HEK293T (cell line): ENCODE measurements at regions not wholly inside any gene's neighbourhood (a gene's known extent, or its start where the extent isn't known, plus 50 kb on each side); places are given as distances from the start of the nearest gene placed in this dataset.

ENCODE experiments used
- ARNT ChIP-seq: fragments of 450-650 bp; IDR thresholded peaks from 2 replicates; pipeline ENCODE4 v1.6.1; 2017; ENCODE audit warnings: mild to moderate bottlenecking
- BHLHE40 ChIP-seq: fragments of 450-650 bp; IDR thresholded peaks from 2 replicates; pipeline ENCODE4 v1.6.1; 2016; ENCODE audit warnings: mild to moderate bottlenecking, moderate library complexity, borderline replicate concordance
- ELF4 ChIP-seq: fragments of 450-650 bp; IDR thresholded peaks from 2 replicates; pipeline ENCODE4 v1.6.1; 2017; ENCODE audit warnings: antibody characterized with exemption
- FOXA1 ChIP-seq: fragments of 450-650 bp; IDR thresholded peaks from 2 replicates; pipeline ENCODE4 v1.6.1; 2016; ENCODE audit warnings: mild to moderate bottlenecking
- FOXK2 ChIP-seq: fragments of 450-650 bp; IDR thresholded peaks from 2 replicates; pipeline ENCODE4 v1.6.1; 2016; ENCODE audit warnings: mild to moderate bottlenecking
- FOXM1 ChIP-seq: fragments of 450-650 bp; IDR thresholded peaks from 2 replicates; pipeline ENCODE4 v1.6.1; 2017; ENCODE audit warnings: mild to moderate bottlenecking, borderline replicate concordance
- HDGF ChIP-seq: fragments of 450-650 bp; IDR thresholded peaks from 2 replicates; pipeline ENCODE4 v1.6.1; 2017; ENCODE audit warnings: antibody characterized with exemption, borderline replicate concordance
- L3MBTL2 ChIP-seq: fragments of 450-650 bp; conservative IDR thresholded peaks from 2 replicates; pipeline ENCODE4 v1.6.1; 2016; ENCODE audit warnings: mild to moderate bottlenecking
- NFRKB ChIP-seq: fragments of 450-650 bp; IDR thresholded peaks from 2 replicates; pipeline ENCODE4 v1.6.1; 2016; ENCODE audit warnings: mild to moderate bottlenecking, moderate library complexity
- PKNOX1 ChIP-seq: fragments of 450-650 bp; IDR thresholded peaks from 2 replicates; pipeline ENCODE4 v1.6.1; 2016
- SP1 ChIP-seq: fragments of 450-650 bp; IDR thresholded peaks from 2 replicates; pipeline ENCODE4 v1.6.1; 2017
- SUZ12 ChIP-seq: fragments of 450-650 bp; IDR thresholded peaks from 2 replicates; pipeline ENCODE4 v1.6.1; 2016; ENCODE audit warnings: mild to moderate bottlenecking
- TARDBP ChIP-seq: fragments of 450-650 bp; IDR thresholded peaks from 2 replicates; pipeline ENCODE4 v1.6.1; 2016
- ZNF384 ChIP-seq: fragments of 450-650 bp; IDR thresholded peaks from 2 replicates; pipeline ENCODE4 v1.6.1; 2016

- TF ChIP-seq TARDBP (no peak), PKNOX1 (no peak), ELF4 (no peak), FOXA1 (no peak), BHLHE40 (no peak), FOXM1 (no peak), HDGF (no peak), ARNT (no peak), NFRKB (no peak), SP1 (no peak), FOXK2 (no peak), ZNF384 (no peak), SUZ12 (no peak), L3MBTL2 (no peak)
Observed at GRCh38 chr15:91576096-91576495, 277.4 kb upstream of the SLCO3A1 start.
